ENCODE measurements at regions not wholly inside any gene's neighbourhood (a gene's known extent, or its start where the extent isn't known, plus 50 kb on each side); places are given as distances from the start of the nearest gene placed in this dataset.

- H3K4me3 ChIP-seq, result no peak overlapping the region
- H3K36me3 ChIP-seq, result no peaks in the 10 kb centered on the region
- no peak overlapping the region for H3K27ac ChIP-seq
- H3K4me1 ChIP-seq, result no peaks in the 10 kb centered on the region
- no peak for TF ChIP-seq CTCF (IDR thresholded peaks at IDR 0.05)
- TF ChIP-seq POLR2AphosphoS5 (IDR thresholded peaks at IDR 0.05), result no peak
- no peak for TF ChIP-seq POLR2A (IDR thresholded peaks at IDR 0.05)
- no peak for TF ChIP-seq EP300 (IDR thresholded peaks at IDR 0.05)
- H3K27me3 ChIP-seq, result no peaks in the 10 kb centered on the region
- ATAC-seq (ENCODE audit: low FRiP score in 2 of 2) (no peak), DNase-seq (no peak)
- H3K9me3 ChIP-seq, result no peaks in the 10 kb centered on the region
- 36 to 78% methylated on average over 1 of the region's 1 CpG for WGBS, 2 donors
Observed at GRCh38 chr4:79466621-79467020, 58.6 kb upstream of the GK2 start.

Small RNAs in the stretch of these regions (small RNA-seq; reads per million reads assigned to genes)
- gene RF00072, result 0 reads per million in 4 donors

All from upper lobe of left lung (tissue), 6 donors.